Neural cell (in vitro differentiated cells): ENCODE measurements at regions not wholly inside any gene's neighbourhood (a gene's known extent, or its start where the extent isn't known, plus 50 kb on each side); places are given as distances from the start of the nearest gene placed in this dataset.

Experiments
- H2AFZ ChIP-seq: fragments of 200-600, 300-800 bp; sonication (generic), shearing (Covaris generic); 2 replicates; pipeline ENCODE4 v1.6.0; 2014; ENCODE audit warnings: low read depth, mild to moderate bottlenecking, antibody characterized with exemption, low read length, moderate library complexity
- H3F3A ChIP-seq: fragments of 200-600 bp; shearing (Covaris generic); 2 replicates; pipeline ENCODE4 v1.6.1; 2016; ENCODE audit warnings: mild to moderate bottlenecking, moderate library complexity, mixed read lengths, antibody characterized with exemption, low read length; ENCODE audit not compliant: insufficient read depth, poor library complexity, severe bottlenecking
- H3K27ac ChIP-seq: fragments of 200-600, 300-800 bp; sonication (generic), shearing (Covaris generic); 2 replicates; pipeline ENCODE4 v1.5.1; 2014; ENCODE audit warnings: mild to moderate bottlenecking, low read length, moderate library complexity
- H3K27me3 ChIP-seq: fragments of 300-800, 200-600 bp; sonication (generic), shearing (Covaris generic); 2 replicates; pipeline ENCODE4 v1.6.0; 2014; ENCODE audit warnings: mild to moderate bottlenecking, low read depth, low read length, moderate library complexity; ENCODE audit not compliant: insufficient read depth
- H3K36me3 ChIP-seq: fragments of 300-800, 200-600 bp; sonication (generic), shearing (Covaris generic); 2 replicates; pipeline ENCODE4 v1.5.1; 2014; ENCODE audit warnings: mild to moderate bottlenecking, antibody characterized with exemption, low read length, moderate library complexity; ENCODE audit not compliant: insufficient read depth
- H3K4me2 ChIP-seq: fragments of 300-800, 200-600 bp; sonication (generic), shearing (Covaris generic); 2 replicates; pipeline ENCODE4 v1.6.0; 2014; ENCODE audit warnings: mild to moderate bottlenecking, low read length
- H3K4me3 ChIP-seq: fragments of 300-800, 200-600 bp; sonication (generic), shearing (Covaris generic); 2 replicates; pipeline ENCODE4 v1.5.1; 2014; ENCODE audit warnings: mild to moderate bottlenecking, low read length, moderate library complexity
- H3K79me2 ChIP-seq: fragments of 200-600 bp; shearing (Covaris generic); replicated peaks from 2 replicates; pipeline ENCODE4 v1.6.0; 2014; ENCODE audit warnings: mild to moderate bottlenecking, low read length, moderate library complexity; ENCODE audit not compliant: insufficient read depth
- H3K9ac ChIP-seq: fragments of 300-800, 200-600 bp; sonication (generic), shearing (Covaris generic); 2 replicates; pipeline ENCODE4 v1.6.1; 2016; ENCODE audit warnings: mild to moderate bottlenecking, low read length, mixed read lengths
- H3K9me2 ChIP-seq: fragments of 200-600 bp; shearing (Covaris generic); 2 replicates; pipeline ENCODE4 v1.6.1; 2016; ENCODE audit warnings: mild to moderate bottlenecking, low read length, mixed read lengths; ENCODE audit not compliant: insufficient read depth
- H3K9me3 ChIP-seq: fragments of 200-600, 300-800 bp; sonication (generic), shearing (Covaris generic); 2 replicates; pipeline ENCODE4 v1.6.1; 2016; ENCODE audit warnings: mild to moderate bottlenecking, mixed run types, low read length, moderate library complexity, mixed read lengths
- H4K20me1 ChIP-seq: fragments of 200-600 bp; shearing (Covaris generic); 2 replicates; pipeline ENCODE4 v1.6.1; 2016; ENCODE audit warnings: mild to moderate bottlenecking, mixed run types; ENCODE audit not compliant: insufficient read depth
- EP300 ChIP-seq: fragments of 450-650 bp; conservative IDR thresholded peaks from 2 replicates; pipeline ENCODE4 v1.6.1; 2014; ENCODE audit warnings: antibody characterized with exemption, mild to moderate bottlenecking, moderate library complexity; ENCODE audit not compliant: poor library complexity, severe bottlenecking
- EZH2 ChIP-seq: fragments of 200-600, 300-800 bp; shearing (Covaris generic), sonication (generic); IDR thresholded peaks from 2 replicates; pipeline ENCODE4 v1.6.1; 2014; ENCODE audit warnings: antibody characterized with exemption, low read length, borderline replicate concordance, mild to moderate bottlenecking; ENCODE audit not compliant: insufficient read depth, poor library complexity, severe bottlenecking
- MXI1 ChIP-seq: fragments of 450-650 bp; conservative IDR thresholded peaks from 2 replicates; pipeline ENCODE4 v1.6.1; 2014; ENCODE audit warnings: antibody characterized with exemption, mild to moderate bottlenecking; ENCODE audit not compliant: poor library complexity, severe bottlenecking
- POLR2AphosphoS5 ChIP-seq: IDR thresholded peaks from 2 replicates; pipeline ENCODE4 v1.6.1; 2012
- RAD21 ChIP-seq: fragments of 450-650 bp; conservative IDR thresholded peaks from 2 replicates; pipeline ENCODE4 v1.6.1; 2014; ENCODE audit warnings: antibody characterized with exemption, mild to moderate bottlenecking, moderate library complexity
- SMC3 ChIP-seq: fragments of 450-650 bp; conservative IDR thresholded peaks from 2 replicates; pipeline ENCODE4 v1.6.1; 2014; ENCODE audit warnings: antibody characterized with exemption, mild to moderate bottlenecking, moderate library complexity; ENCODE audit not compliant: poor library complexity
- TAF1 ChIP-seq: IDR thresholded peaks from 2 replicates; pipeline ENCODE4 v1.6.1; 2012; ENCODE audit warnings: low read depth
- TF ChIP-seq, protein P1 (sequence below): fragments of 450-650 bp; IDR thresholded peaks from 2 replicates; pipeline ENCODE4 v1.5.1; 2014; ENCODE audit warnings: antibody characterized with exemption, mild to moderate bottlenecking, moderate library complexity; ENCODE audit not compliant: poor library complexity, severe bottlenecking
- TF ChIP-seq, protein P2 (sequence below): IDR thresholded peaks from 2 replicates; pipeline ENCODE4 v1.6.1; 2012; ENCODE audit warnings: borderline replicate concordance

DNA sequence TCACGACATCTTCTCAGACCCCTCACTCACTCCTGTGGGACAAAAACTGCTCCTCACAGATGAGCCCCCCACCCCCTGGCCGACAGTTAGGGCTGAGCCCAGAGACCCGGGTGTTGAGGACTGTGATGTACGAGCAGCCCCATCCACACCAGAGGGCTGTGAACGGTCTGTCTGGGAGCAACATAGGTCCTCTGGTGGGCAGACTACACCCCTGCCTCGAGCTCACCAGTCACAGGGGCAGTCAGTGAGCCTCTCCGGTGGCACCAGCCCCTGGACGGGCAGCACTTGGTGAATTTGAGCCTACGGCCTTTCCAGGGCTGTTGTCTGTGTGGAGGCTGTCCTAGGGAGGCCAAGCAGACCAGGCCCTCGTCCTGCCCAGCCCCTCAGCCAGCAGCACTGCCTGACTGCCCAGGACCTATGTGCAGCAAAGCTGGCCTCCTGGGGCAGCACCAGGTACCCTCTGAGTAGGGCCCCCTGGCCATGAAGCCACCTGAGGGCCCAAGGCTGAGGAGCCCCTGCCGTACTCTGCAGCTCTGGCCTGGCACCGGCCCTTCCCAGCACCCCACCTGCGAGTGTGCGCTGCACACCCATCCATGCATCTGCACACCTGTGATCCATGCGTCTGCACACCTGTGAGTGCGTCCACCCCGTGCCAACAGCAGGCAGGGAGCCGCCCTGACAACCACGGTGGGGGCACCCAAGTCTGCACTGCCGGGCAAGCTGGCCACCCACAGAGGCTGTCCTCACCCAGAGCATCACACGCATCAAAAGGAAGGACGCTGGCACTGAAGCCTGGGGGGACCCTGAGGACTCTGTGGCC lies 111.6 kb upstream of the NKX1-1 start:
- no peaks in the 10 kb centered on the region for H3K79me2 ChIP-seq
- H3K9me2 ChIP-seq, result no peaks in the 10 kb centered on the region
- H3K9ac ChIP-seq, result no peak overlapping the region
- no peak overlapping the region for H3K4me3 ChIP-seq
- TF ChIP-seq, protein P1, sequence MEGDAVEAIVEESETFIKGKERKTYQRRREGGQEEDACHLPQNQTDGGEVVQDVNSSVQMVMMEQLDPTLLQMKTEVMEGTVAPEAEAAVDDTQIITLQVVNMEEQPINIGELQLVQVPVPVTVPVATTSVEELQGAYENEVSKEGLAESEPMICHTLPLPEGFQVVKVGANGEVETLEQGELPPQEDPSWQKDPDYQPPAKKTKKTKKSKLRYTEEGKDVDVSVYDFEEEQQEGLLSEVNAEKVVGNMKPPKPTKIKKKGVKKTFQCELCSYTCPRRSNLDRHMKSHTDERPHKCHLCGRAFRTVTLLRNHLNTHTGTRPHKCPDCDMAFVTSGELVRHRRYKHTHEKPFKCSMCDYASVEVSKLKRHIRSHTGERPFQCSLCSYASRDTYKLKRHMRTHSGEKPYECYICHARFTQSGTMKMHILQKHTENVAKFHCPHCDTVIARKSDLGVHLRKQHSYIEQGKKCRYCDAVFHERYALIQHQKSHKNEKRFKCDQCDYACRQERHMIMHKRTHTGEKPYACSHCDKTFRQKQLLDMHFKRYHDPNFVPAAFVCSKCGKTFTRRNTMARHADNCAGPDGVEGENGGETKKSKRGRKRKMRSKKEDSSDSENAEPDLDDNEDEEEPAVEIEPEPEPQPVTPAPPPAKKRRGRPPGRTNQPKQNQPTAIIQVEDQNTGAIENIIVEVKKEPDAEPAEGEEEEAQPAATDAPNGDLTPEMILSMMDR, result no peak
- TF ChIP-seq, protein P2, sequence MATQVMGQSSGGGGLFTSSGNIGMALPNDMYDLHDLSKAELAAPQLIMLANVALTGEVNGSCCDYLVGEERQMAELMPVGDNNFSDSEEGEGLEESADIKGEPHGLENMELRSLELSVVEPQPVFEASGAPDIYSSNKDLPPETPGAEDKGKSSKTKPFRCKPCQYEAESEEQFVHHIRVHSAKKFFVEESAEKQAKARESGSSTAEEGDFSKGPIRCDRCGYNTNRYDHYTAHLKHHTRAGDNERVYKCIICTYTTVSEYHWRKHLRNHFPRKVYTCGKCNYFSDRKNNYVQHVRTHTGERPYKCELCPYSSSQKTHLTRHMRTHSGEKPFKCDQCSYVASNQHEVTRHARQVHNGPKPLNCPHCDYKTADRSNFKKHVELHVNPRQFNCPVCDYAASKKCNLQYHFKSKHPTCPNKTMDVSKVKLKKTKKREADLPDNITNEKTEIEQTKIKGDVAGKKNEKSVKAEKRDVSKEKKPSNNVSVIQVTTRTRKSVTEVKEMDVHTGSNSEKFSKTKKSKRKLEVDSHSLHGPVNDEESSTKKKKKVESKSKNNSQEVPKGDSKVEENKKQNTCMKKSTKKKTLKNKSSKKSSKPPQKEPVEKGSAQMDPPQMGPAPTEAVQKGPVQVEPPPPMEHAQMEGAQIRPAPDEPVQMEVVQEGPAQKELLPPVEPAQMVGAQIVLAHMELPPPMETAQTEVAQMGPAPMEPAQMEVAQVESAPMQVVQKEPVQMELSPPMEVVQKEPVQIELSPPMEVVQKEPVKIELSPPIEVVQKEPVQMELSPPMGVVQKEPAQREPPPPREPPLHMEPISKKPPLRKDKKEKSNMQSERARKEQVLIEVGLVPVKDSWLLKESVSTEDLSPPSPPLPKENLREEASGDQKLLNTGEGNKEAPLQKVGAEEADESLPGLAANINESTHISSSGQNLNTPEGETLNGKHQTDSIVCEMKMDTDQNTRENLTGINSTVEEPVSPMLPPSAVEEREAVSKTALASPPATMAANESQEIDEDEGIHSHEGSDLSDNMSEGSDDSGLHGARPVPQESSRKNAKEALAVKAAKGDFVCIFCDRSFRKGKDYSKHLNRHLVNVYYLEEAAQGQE, result no peak
- no peak for TF ChIP-seq EP300
- TF ChIP-seq RAD21, result no peak
- TF ChIP-seq MXI1, result no peak
- no peak for TF ChIP-seq POLR2AphosphoS5
- no peak overlapping the region for H2AFZ ChIP-seq
- H3K27ac ChIP-seq, result no peak overlapping the region
- H3K4me2 ChIP-seq, result no peak overlapping the region
- H4K20me1 ChIP-seq, result no peaks in the 10 kb centered on the region
- H3K9me3 ChIP-seq, result no peaks in the 10 kb centered on the region
- H3K36me3 ChIP-seq, result no peaks in the 10 kb centered on the region
- peaks cover 14% of the 10 kb centered on the region for H3K27me3 ChIP-seq
- no peaks in the 10 kb centered on the region for H3F3A ChIP-seq

GRCh38 chr4:1516881-1517480 lies 110.7 kb upstream of the NKX1-1 start:
- H3K36me3 ChIP-seq, result no peaks in the 10 kb centered on the region

More at GRCh38 chr4:1516881-1517480, 110.7 kb upstream of the NKX1-1 start:
- H3K27ac ChIP-seq, result no peak overlapping the region
- H3K4me2 ChIP-seq, result no peak overlapping the region
- no peaks in the 10 kb centered on the region for H3F3A ChIP-seq
- H3K79me2 ChIP-seq, result no peaks in the 10 kb centered on the region
- no peak for TF ChIP-seq POLR2AphosphoS5
- TF ChIP-seq MXI1, result no peak
- TF ChIP-seq EZH2, result no peak
- no peak for TF ChIP-seq EP300
- TF ChIP-seq SMC3, result no peak
- no peak for TF ChIP-seq TAF1
- no peak for TF ChIP-seq RAD21
- TF ChIP-seq, protein P1, result no peak
- H3K4me3 ChIP-seq, result no peak overlapping the region
- H3K9ac ChIP-seq, result no peak overlapping the region
- no peaks in the 10 kb centered on the region for H3K9me2 ChIP-seq
- H3K9me3 ChIP-seq, result no peaks in the 10 kb centered on the region
- no peaks in the 10 kb centered on the region for H4K20me1 ChIP-seq
- peaks cover 14% of the 10 kb centered on the region for H3K27me3 ChIP-seq
- H2AFZ ChIP-seq, result no peak overlapping the region
